ENCODE measurements at regions not wholly inside any gene's neighbourhood (a gene's known extent, or its start where the extent isn't known, plus 50 kb on each side); places are given as distances from the start of the nearest gene placed in this dataset.
A peak's percentile ranks its signal among the peaks of the same experiment; 100 is the strongest.

- DNase-seq = no peak
Measured at GRCh38 chr9:27925815-27926214, 352.5 kb upstream of the C9orf72 start.

GRCh38 chr9:27929841-27930240 lies 356.6 kb upstream of the C9orf72 start:
- DNase-seq = no peak

DNA sequence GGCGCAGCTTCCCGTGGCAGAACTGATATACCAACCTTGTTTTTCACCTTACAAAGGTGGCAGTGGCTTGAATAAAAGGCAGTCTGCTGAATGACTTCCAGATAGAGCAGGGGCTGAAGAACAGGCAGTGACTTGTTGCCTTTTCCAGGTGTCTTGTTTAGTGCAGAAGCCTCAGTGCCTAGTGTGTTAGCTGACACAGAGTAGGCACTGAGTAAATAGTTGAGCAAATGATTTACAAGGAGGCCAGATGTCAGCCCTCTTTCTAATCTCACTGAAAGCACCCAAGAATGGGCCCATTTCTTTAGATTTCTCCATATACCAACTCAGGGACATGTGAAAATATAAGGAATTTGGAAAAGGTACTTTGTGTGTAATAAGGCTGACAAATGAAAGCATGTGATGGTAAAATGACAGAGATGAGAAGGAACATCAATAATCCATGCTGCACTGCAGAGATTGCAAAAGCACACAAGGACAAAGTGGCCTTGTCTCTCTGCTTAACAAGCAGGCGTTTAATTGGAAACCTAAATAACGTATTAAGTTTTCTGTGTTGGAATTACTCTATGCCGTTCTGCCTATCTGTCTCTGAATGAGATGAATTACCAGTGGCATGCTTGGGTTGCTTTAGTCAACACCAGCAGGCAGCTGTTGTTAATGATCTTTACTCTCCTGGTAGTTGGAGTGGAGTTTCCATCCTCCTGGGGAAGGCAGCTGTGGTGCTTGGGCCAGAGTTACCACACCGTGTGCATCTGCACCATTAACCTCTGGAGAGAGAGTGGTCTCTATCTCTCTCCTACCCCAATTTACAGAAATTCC lies 360.1 kb upstream of the C9orf72 start:
- DNase-seq = no peak

DNA sequence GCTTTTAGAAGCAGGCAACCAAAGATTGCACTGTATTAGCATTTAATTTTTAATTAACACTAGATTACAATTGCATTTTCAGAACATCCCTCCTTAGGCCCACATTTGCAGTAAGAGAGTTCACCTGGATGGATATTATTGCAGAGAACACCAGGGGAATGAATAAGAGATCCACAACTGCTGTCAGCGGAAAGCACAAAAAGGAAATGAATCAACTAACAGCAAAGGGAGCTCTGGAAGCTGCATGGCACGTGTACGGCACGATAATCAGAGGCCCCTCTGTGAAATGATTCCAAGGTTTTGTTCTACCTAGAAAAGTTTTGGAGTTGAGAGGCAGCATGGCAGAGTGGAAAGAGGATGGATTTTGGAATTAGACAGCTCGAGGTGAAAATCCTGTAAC lies 361.2 kb upstream of the C9orf72 start:
- DNase-seq = no peak

- no peak for DNase-seq
Measured at GRCh38 chr9:27939186-27939585, 365.9 kb upstream of the C9orf72 start.

GRCh38 chr9:27940535-27940934 lies 367.3 kb upstream of the C9orf72 start:
- DNase-seq = no peak

- no peak for DNase-seq
Measured at GRCh38 chr9:27943501-27943900, 370.2 kb upstream of the C9orf72 start.

- DNase-seq = no peak
Measured at GRCh38 chr9:27945386-27945785, 372.1 kb upstream of the C9orf72 start.

- no peak for DNase-seq
Measured at GRCh38 chr9:27950382-27950781, 377.1 kb upstream of the C9orf72 start.

DNA sequence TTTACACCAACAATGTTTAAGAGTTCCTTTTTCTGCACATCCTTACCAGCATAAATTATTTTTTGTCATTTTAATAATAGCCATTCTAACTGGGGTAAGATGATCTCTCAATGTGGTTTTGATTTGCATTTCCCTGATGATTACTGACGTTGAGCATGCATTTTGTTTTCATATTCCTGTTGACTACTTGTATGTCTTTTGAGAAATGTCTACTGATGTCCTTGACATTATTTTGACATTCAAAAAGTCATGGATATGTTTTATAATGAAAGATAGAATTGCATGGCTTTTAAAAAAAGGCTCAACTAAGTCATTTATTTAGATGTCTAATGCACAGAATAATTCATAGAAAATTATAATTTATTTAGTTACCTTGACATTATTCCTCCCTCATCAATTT lies 381.6 kb upstream of the C9orf72 start:
- no peak for DNase-seq

DNA sequence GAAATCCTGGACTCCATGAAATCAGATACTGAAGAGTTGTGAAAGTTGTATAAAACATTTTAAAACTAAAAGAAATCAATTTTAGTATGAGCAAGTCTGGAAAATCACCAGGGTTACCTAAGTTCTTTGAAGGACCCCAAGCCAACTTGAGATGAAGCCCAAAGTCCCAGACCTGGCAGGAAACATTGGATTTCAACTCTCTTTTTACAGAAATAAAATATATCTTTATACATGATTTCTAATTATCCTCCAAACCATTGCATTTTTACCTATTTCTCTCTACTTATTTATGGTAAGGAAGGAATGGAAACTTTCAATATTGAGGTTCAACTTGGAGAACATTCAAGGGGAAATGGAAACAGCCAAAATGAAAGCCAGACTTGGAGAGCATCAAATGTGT lies 390.6 kb upstream of the C9orf72 start:
- no peak for DNase-seq

DNA sequence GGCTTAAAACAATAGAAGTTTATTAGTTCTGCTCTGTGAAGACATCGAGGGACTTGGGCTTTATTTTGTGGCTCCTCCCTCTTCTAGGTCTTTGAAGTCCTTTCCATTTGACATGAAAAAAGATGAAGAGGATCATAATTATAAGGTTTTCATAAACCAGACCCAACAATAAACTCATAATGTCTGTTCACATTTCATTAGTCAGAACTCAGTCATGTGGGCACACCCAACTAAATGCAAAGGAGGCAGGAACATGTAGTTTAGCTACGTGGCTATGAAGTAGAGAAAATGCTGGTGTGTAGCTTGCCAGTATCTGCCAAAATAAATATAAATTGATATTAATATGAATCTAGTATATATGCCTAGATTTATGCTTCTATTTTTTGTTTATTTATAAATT lies 393.9 kb upstream of the C9orf72 start:
- no peak for DNase-seq

GRCh38 chr9:27977931-27978330 lies 404.6 kb upstream of the C9orf72 start:
- DNase-seq = no peak

DNA sequence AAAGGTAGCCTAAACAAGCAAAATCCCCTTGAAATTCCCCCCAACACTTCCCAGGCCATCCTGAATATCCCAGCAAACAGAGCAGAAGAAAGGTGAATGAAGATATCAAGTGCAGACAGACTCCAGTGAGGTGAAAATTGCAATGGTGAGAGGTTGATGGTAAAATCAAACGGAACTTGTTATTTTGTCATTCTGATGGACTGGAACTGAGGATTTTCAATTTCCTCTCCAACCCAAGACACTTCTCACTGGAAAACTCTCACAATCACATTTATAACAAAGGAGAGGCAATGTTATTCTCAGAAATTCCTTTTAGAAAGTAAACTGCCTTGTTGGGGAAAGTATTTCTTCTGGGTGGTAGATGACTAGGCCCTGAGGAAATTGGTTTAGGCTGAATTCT lies 412.4 kb upstream of the C9orf72 start:
- DNase-seq = no peak

DNA sequence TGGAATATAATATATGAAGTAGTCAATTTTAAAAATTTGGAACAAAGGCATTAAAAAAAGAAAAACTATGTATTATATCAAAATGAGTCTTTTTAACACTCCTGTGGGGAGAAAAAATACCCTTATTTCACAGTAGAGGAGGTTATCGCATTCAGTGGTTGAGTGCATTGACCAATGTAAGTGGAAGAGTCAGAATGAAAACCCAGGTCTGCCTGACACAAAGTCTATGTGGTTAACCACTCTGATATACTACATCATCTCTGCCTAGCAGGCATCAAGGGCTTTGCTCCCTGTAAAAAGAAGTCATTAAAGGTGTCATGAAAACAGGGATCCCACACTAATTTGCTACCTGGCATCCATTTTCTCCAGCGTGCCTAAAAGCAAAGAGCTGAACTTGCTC lies 417.2 kb upstream of the C9orf72 start:
- peak; percentile 50 for DNase-seq

DNA sequence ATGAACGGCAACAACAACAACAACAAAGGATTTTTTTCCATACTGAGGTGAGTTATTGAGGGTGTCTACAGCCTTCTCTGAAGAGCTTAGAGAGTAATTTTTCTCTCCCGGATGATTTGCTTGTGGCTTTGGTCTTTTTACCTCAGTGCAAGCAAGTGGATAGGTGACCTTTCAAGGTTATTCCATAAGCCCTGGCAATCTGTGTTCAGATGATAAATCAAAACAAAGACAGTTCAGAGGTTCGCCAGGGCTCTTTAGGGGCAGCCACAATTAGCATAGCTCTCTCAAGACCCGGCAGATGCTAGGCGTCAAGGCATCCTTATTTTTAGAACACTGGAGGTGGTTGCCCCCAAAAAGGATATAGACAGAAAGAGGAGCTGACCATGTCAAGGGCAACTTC lies 417.9 kb upstream of the C9orf72 start:
- no peak for DNase-seq

DNA sequence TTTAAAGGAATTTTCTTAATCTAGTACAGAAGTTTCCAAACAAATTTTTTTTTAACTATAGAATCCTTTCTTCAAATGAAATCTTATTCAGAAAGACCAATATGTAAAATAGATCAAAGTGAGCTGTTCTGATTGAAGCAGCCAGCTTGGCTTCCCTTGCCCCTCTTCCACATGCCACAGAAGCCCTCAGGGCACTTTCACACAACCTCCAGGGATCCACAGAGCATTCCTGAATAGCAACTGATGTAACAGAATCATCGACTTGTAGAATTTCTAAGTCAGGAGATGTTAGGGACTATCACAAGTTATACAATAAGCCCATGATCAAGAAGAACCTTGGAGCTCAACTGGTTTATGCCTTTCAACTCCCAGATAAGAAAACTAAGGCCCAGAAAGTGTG lies 427.8 kb upstream of the C9orf72 start:
- DNase-seq = no peak

DNA sequence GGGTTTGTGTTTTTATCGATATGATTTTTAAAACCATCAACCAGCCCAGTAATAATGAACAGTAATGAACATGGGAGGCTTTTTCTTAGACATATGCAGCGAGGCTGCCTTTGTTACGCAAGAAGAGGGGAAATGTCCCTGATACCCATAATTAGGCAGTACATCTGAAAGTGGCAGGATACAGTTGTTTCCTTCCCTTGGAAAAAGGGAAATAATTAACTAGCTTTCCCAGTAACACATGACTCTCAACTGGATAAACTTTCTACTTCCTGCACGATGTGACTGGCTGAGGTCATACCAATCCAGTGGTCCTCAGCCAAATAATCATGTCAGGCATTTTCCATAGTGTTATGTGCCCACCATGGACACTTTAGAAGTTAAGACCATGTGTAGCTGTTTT lies 431.6 kb upstream of the C9orf72 start:
- no peak for DNase-seq

GRCh38 chr9:28005779-28006178 lies 432.5 kb upstream of the C9orf72 start:
- no peak for DNase-seq

GRCh38 chr9:28007097-28007817 lies 434.0 kb upstream of the C9orf72 start:
- no peak for DNase-seq

- DNase-seq = no peak
Measured at GRCh38 chr9:28014212-28014611, 440.9 kb upstream of the C9orf72 start.

DNA sequence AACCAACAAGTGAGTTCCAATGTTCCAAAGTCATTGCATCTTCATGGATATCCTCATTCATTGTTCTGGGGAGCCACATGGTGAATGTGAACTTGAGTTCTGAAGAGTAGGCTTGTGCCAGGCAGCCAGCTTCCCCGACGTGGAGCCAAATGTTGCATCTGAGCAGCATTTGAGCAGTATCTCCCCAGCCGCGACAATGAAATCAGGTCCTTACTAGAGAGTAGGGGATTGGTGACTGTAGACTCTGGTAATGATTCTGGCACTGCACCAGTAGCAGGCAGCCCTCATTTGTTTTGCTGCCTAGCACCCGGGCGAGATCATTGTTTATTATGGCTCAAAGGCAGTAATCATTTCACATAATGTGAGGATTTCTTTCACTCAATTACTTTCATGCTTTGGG lies 451.4 kb upstream of the C9orf72 start:
- DNase-seq = no peak

DNA sequence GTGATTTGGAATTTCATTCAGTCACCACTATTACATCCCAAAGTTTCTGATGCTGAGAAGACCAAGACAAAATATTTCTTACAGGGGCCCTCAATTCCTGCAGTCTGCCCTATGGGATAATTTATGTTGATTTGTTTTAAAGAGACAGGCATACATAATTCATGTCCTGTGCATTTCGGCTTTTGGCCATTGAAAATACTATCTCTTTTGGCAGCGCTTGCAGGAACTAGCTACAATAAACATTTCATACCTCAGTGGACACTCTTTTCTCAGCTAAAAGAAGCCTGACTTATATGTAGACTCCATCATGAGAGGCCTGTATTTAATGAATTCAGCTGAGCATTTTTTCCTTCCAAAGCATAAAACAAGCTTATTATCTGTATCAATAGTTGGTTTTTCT lies 451.9 kb upstream of the C9orf72 start:
- no peak for DNase-seq

DNA sequence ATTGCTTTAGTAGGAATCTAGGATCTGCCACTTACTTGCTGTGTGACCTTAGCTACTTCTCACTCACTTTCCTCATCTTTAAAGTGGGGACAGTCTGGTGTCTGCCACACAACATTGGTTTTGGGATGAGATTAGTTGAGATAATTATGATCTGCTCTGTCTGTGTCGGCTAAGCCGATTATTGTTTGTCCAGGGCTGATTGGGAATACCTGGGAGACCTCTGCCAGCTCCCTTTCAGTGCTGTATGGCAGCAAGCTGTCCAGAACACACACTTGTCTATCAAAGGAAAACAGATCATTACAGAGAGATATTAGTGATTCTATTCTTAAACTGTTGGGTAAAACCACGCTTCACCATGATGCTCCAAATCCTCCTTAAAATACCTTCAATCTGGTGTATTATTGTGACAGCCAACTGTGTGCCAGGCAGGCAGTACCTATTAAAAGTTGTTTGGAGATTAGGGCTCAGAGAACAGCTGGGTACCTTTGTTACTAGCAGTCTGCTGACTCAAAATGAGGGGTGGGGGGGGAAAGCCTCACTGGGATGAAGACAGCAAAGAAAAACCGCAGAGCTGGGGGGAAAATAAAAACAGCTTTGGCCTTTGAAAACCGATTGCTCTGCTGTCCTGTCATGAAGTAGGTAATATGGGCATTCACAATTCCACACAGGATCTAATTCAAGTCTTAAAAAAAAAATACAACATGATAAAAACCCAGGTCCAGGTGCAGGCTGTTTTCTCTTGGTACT lies 458.4 kb upstream of the C9orf72 start:
- no peak for DNase-seq
